Adrenal gland (tissue), 9 donors: ENCODE measurements at regions not wholly inside any gene's neighbourhood (a gene's known extent, or its start where the extent isn't known, plus 50 kb on each side); places are given as distances from the start of the nearest gene placed in this dataset.

ENCODE experiments used
- DNase-seq, 7 donors: peaks; one replicate each; pipeline ENCODE4 v3.0.0-alpha.2; 2019 to 2020
- H3K27ac ChIP-seq, 5 donors: fragments of 200-600 bp; sonication (generic) in 4 of 5; 1 replicate in 3 of 5; 2 replicates in 2 of 5; pipeline versions ENCODE4 v1.5.1 to v1.8.0; 2016 to 2020; ENCODE audit warnings: mild to moderate bottlenecking in 1 of 5
- H3K27me3 ChIP-seq: fragments of 200-600 bp; 2 replicates; pipeline ENCODE4 v1.8.0; 2021
- H3K36me3 ChIP-seq, 2 donors: fragments of 200-600 bp; replicated peaks in 1 of 2; 1 replicate in 1 of 2; 2 replicates in 1 of 2; pipeline versions ENCODE4 v1.5.1 to v1.8.0; 2018 to 2022
- H3K4me1 ChIP-seq, 2 donors: fragments of 200-600 bp; replicated peaks in 1 of 2; 1 replicate in 1 of 2; 2 replicates in 1 of 2; pipeline versions ENCODE4 v1.5.1 to v1.8.0; 2018 to 2021
- H3K4me3 ChIP-seq, 4 donors: fragments of 200-600 bp; sonication (generic) in 3 of 4; one replicate each; pipeline ENCODE4 v1.5.1; 2016 to 2018
- H3K9me3 ChIP-seq, 3 donors: fragments of 200-600 bp; sonication (generic) in 1 of 3; replicated peaks in 1 of 3; 1 replicate in 2 of 3; 2 replicates in 1 of 3; pipeline versions ENCODE4 v1.5.1 to v1.8.0; 2016 to 2021
- POLR2A ChIP-seq, 2 donors: fragments of 450-650 bp; IDR thresholded peaks; one replicate each; pipeline ENCODE4 v1.6.1; 2017; ENCODE audit warnings: antibody characterized with exemption in 2 of 2, mild to moderate bottlenecking in 2 of 2, moderate library complexity in 1 of 2
- WGBS, 4 donors: extraction: QIAGEN DNeasy Blood & Tissue Kit in 2 of 4; methylation state at CpG; one replicate each; pipeline versions ENCODE4 v1.1.5 to v1.1.7; 2013 to 2017; 5-methylcytosine and 5-hydroxymethylcytosine counted together
- intact Hi-C, 2 donors: fragments of 100-400 bp; cut with DNase I; formaldehyde crosslinking; loops; one replicate each; pipeline versions ENCODE4 v1.14.1 to v1.15.0; 2022 to 2023
- TF ChIP-seq, protein P1 (sequence below), 6 experiments: fragments of 450-650 bp in 4 of 6; fragments of 200-600 bp in 2 of 6; sonication (generic) in 1 of 6; IDR thresholded peaks; 1 replicate in 5 of 6; 2 replicates in 1 of 6; pipeline versions ENCODE4 v1.5.1 to v1.8.0; 2016 to 2021; ENCODE audit warnings: antibody characterized with exemption in 6 of 6, mild to moderate bottlenecking in 2 of 6, moderate library complexity in 1 of 6
- donor health status: healthy with polysubstance abuse.
- donor health status: Bipolar disorder and iron deficiency.
- donor health status: DM: yes; HTN: yes; CAD: no.
- donor health status: DM: no; HTN: no; CAD: no.
- donor health status: DM: no; HTN: no; CAD: no.

GRCh38 chr5:85132269-85132668, 747.6 kb upstream of the EDIL3 start:
- TF ChIP-seq, protein P1, sequence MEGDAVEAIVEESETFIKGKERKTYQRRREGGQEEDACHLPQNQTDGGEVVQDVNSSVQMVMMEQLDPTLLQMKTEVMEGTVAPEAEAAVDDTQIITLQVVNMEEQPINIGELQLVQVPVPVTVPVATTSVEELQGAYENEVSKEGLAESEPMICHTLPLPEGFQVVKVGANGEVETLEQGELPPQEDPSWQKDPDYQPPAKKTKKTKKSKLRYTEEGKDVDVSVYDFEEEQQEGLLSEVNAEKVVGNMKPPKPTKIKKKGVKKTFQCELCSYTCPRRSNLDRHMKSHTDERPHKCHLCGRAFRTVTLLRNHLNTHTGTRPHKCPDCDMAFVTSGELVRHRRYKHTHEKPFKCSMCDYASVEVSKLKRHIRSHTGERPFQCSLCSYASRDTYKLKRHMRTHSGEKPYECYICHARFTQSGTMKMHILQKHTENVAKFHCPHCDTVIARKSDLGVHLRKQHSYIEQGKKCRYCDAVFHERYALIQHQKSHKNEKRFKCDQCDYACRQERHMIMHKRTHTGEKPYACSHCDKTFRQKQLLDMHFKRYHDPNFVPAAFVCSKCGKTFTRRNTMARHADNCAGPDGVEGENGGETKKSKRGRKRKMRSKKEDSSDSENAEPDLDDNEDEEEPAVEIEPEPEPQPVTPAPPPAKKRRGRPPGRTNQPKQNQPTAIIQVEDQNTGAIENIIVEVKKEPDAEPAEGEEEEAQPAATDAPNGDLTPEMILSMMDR (IDR thresholded peaks at IDR 0.05) = no peak
- no peak for TF ChIP-seq POLR2A (IDR thresholded peaks at IDR 0.05)
- H3K27me3 ChIP-seq = no peaks in the 10 kb centered on the region
- H3K4me3 ChIP-seq = no peak overlapping the region
- intact Hi-C loops = no loop called here
- 39 to 74% (median 57%) methylated on average over 1 of the region's 1 CpG for WGBS, 4 donors
- no peak for DNase-seq
- H3K36me3 ChIP-seq = no peaks in the 10 kb centered on the region
- no peaks in the 10 kb centered on the region for H3K9me3 ChIP-seq
- no peak overlapping the region for H3K27ac ChIP-seq
- no peaks in the 10 kb centered on the region for H3K4me1 ChIP-seq

DNA sequence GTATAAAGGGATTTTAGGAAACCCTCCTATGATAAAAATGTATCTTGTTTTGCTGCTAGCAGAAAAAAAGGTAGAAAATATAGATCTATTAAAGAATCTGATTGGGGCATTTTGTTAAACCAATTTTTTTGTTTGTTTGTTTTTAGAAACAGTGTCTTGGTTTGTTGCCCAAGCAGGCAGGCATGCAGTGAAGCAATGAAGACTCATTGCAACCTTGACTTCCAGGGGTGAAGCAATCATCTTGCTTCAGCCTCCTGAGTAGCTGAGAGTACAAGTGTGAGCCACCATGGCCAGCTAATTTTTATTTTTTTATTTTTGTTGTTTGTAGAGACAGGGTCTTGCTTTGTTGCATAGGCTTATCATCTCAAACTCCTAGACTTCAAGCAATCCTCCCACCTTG, 755.8 kb upstream of the EDIL3 start:
- H3K36me3 ChIP-seq = no peaks in the 10 kb centered on the region
- intact Hi-C loops = no loop called here
- no peak for TF ChIP-seq POLR2A (IDR thresholded peaks at IDR 0.05)
- TF ChIP-seq, protein P1 (IDR thresholded peaks at IDR 0.05) = no peak

GRCh38 chr5:85143138-85143537, 758.5 kb upstream of the EDIL3 start:
- Histone ChIP-seq H3K27ac (no peak overlapping the region), H3K4me1 (no peaks in the 10 kb centered on the region), H3K36me3 (no peaks in the 10 kb centered on the region), H3K27me3 (no peaks in the 10 kb centered on the region), H3K4me3 (no peak overlapping the region), H3K9me3 (no peaks in the 10 kb centered on the region)
- no peak for TF ChIP-seq POLR2A (IDR thresholded peaks at IDR 0.05)
- TF ChIP-seq, protein P1 (IDR thresholded peaks at IDR 0.05) = no peak
- no peak for DNase-seq
- intact Hi-C loops = no loop called here
- 68 to 80% (median 72%) methylated on average over 3 of the region's 3 CpGs for WGBS, 4 donors

More for the DNA sequence above, 755.8 kb upstream of the EDIL3 start:
- DNase-seq = no peak
- Histone ChIP-seq H3K27ac (no peak overlapping the region), H3K4me1 (no peaks in the 10 kb centered on the region), H3K4me3 (no peak overlapping the region), H3K27me3 (no peaks in the 10 kb centered on the region), H3K9me3 (no peaks in the 10 kb centered on the region)

DNA sequence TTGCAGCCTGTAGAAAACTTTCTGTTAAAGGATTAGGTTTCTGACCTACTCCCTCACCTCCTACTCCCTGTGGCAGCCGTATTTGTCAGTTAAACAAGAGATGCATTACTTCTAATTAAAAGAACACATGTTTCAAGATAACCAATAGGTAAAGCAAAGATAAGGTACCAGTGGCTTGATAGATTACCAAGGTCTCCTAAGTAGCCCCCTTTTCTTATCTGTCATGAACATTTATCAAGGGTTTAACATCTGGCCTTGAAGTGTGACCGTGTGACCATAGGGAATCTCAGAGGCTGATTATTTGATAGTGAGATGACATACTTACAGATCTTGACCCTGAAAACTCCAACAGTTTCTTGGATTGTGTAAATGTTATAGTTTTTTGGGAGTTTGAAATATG, 764.0 kb upstream of the EDIL3 start:
- Histone ChIP-seq H3K4me3 (no peak overlapping the region), H3K36me3 (no peaks in the 10 kb centered on the region), H3K9me3 (no peaks in the 10 kb centered on the region), H3K4me1 (no peaks in the 10 kb centered on the region), H3K27me3 (no peaks in the 10 kb centered on the region), H3K27ac (no peak overlapping the region)
- 45 to 57% (median 51%) methylated on average over 2 of the region's 2 CpGs for WGBS, 4 donors
- no peak for DNase-seq
- intact Hi-C loops = no loop called here
- TF ChIP-seq POLR2A (IDR thresholded peaks at IDR 0.05) = no peak
- TF ChIP-seq, protein P1 (IDR thresholded peaks at IDR 0.05) = no peak
